Effector CD4-positive, alpha-beta T cell (primary cell): ENCODE measurements at regions not wholly inside any gene's neighbourhood (a gene's known extent, or its start where the extent isn't known, plus 50 kb on each side); places are given as distances from the start of the nearest gene placed in this dataset.
"Not testable (repeated sequence)": the region's sequence is repeated elsewhere in the genome, so short reads cannot be mapped to it uniquely, and the experiment has no call there.

Source experiments
- DNase-seq: peaks from one replicate; pipeline ENCODE4 v3.0.0-alpha.2; 2020

GRCh38 chr21:6138244-6139136 is 4382.9 kb upstream of the TPTE start:
- not testable (repeated sequence) for DNase-seq

- not testable (repeated sequence) for DNase-seq
These were observed 4382.1 kb upstream of the TPTE start for GRCh38 chr21:6139331-6139730.

- not testable (repeated sequence) for DNase-seq
These were observed 4381.5 kb upstream of the TPTE start for GRCh38 chr21:6139862-6140261.

- not testable (repeated sequence) for DNase-seq
These were observed 4380.8 kb upstream of the TPTE start for GRCh38 chr21:6140467-6141137.

- DNase-seq: not testable (repeated sequence)
These were observed 4380.3 kb upstream of the TPTE start for GRCh38 chr21:6141138-6141474.

GRCh38 chr21:6153154-6153553 is 4368.2 kb upstream of the TPTE start:
- not testable (repeated sequence) for DNase-seq

GRCh38 chr21:6154524-6155320 is 4366.7 kb upstream of the TPTE start:
- DNase-seq: not testable (repeated sequence)

GRCh38 chr21:6156712-6157389 is 4364.5 kb upstream of the TPTE start:
- not testable (repeated sequence) for DNase-seq

GRCh38 chr21:6157515-6157914 is 4363.9 kb upstream of the TPTE start:
- not testable (repeated sequence) for DNase-seq

- DNase-seq: not testable (repeated sequence)
These were observed 4363.2 kb upstream of the TPTE start for GRCh38 chr21:6158171-6158570.
